ENCODE measurements at regions not wholly inside any gene's neighbourhood (a gene's known extent, or its start where the extent isn't known, plus 50 kb on each side); places are given as distances from the start of the nearest gene placed in this dataset.

GRCh38 chr4:178778496-178778895 lies 1336.3 kb upstream of the AGA start:
- H3K4ac ChIP-seq (ENCODE audit: low read depth in 1 of 2, low read length in 2 of 2): no peak overlapping the region
- H3K18ac ChIP-seq (ENCODE audit: low read depth in 1 of 2, low read length in 2 of 2): no peak overlapping the region
- peaks cover 7% of the 10 kb centered on the region for H3K9me3 ChIP-seq (ENCODE audit: control insufficient read depth, low read length)
- H3K27ac ChIP-seq (ENCODE audit: low read length, poor library complexity, severe bottlenecking): no peak overlapping the region
- H2BK12ac ChIP-seq (ENCODE audit: low read length in 2 of 2): no peak overlapping the region
- H3K9ac ChIP-seq (ENCODE audit: low read length): no peak overlapping the region
- H3K4me1 ChIP-seq (ENCODE audit: control insufficient read depth, insufficient read depth, low read depth, low read length): no peaks in the 10 kb centered on the region
- H3K14ac ChIP-seq (ENCODE audit: low read length in 2 of 2): no peak overlapping the region
- no peak overlapping the region for H4K8ac ChIP-seq (ENCODE audit: low read length)
- no peaks in the 10 kb centered on the region for H3K27me3 ChIP-seq (ENCODE audit: control insufficient read depth in 1 of 2, insufficient read depth in 1 of 2, low read length in 2 of 2)
- no peak overlapping the region for H3K4me3 ChIP-seq (ENCODE audit: insufficient read depth in 1 of 2, low read depth in 1 of 2, low read length in 2 of 2)
- no peak overlapping the region for H2AK5ac ChIP-seq (ENCODE audit: low read length, severe bottlenecking)
- H3K4me2 ChIP-seq (ENCODE audit: low read length, poor library complexity, severe bottlenecking): no peak overlapping the region
- H2BK5ac ChIP-seq (ENCODE audit: low read depth, low read length, poor library complexity, severe bottlenecking): no peak overlapping the region
- DNase-seq: no peak
- H3K23ac ChIP-seq (ENCODE audit: low read length in 2 of 2): no peak overlapping the region
- H2AFZ ChIP-seq (ENCODE audit: low read depth, low read length): no peak overlapping the region
- no peaks in the 10 kb centered on the region for H3K79me1 ChIP-seq (replicated peaks; ENCODE audit: low read length, poor library complexity, severe bottlenecking)
- 77% methylated on average over 4 of the region's 8 CpGs for WGBS
- no peaks in the 10 kb centered on the region for H3K36me3 ChIP-seq (ENCODE audit: control insufficient read depth in 1 of 2, insufficient read depth in 2 of 2, low read depth in 1 of 2, low read length in 2 of 2)
- H4K91ac ChIP-seq (ENCODE audit: low read length): no peak overlapping the region
- no peak overlapping the region for H2BK15ac ChIP-seq (ENCODE audit: low read depth, poor library complexity, severe bottlenecking)
- H2BK120ac ChIP-seq (ENCODE audit: low read depth, low read length): no peak overlapping the region

- Histone ChIP-seq H3K27ac (ENCODE audit: low read length, poor library complexity, severe bottlenecking) (no peak overlapping the region), H3K4me3 (ENCODE audit: insufficient read depth in 1 of 2, low read depth in 1 of 2, low read length in 2 of 2) (no peak overlapping the region), H3K36me3 (ENCODE audit: control insufficient read depth in 1 of 2, insufficient read depth in 2 of 2, low read depth in 1 of 2, low read length in 2 of 2) (no peaks in the 10 kb centered on the region), H3K14ac (ENCODE audit: low read length in 2 of 2) (no peak overlapping the region), H3K4ac (ENCODE audit: low read depth in 1 of 2, low read length in 2 of 2) (no peak overlapping the region), H3K4me2 (ENCODE audit: low read length, poor library complexity, severe bottlenecking) (no peak overlapping the region), H3K4me1 (ENCODE audit: control insufficient read depth, insufficient read depth, low read depth, low read length) (no peaks in the 10 kb centered on the region), H3K23ac (ENCODE audit: low read length in 2 of 2) (no peak overlapping the region), H4K91ac (ENCODE audit: low read length) (no peak overlapping the region), H2BK12ac (ENCODE audit: low read length in 2 of 2) (no peak overlapping the region), H2BK120ac (ENCODE audit: low read depth, low read length) (no peak overlapping the region), H2BK15ac (ENCODE audit: low read depth, poor library complexity, severe bottlenecking) (no peak overlapping the region), H2AK5ac (ENCODE audit: low read length, severe bottlenecking) (no peak overlapping the region), H2BK5ac (ENCODE audit: low read depth, low read length, poor library complexity, severe bottlenecking) (no peak overlapping the region), H2AFZ (ENCODE audit: low read depth, low read length) (no peak overlapping the region), H4K8ac (ENCODE audit: low read length) (no peak overlapping the region), H3K18ac (ENCODE audit: low read depth in 1 of 2, low read length in 2 of 2) (no peak overlapping the region), H3K79me1 (replicated peaks; ENCODE audit: low read length, poor library complexity, severe bottlenecking) (no peaks in the 10 kb centered on the region), H3K9ac (ENCODE audit: low read length) (no peak overlapping the region), H3K9me3 (ENCODE audit: control insufficient read depth, low read length) (peaks cover 7% of the 10 kb centered on the region), H3K27me3 (ENCODE audit: control insufficient read depth in 1 of 2, insufficient read depth in 1 of 2, low read length in 2 of 2) (no peaks in the 10 kb centered on the region)
- WGBS: no CpG with 5 or more reads among the region's 1 CpG
- DNase-seq: no peak
Measured at GRCh38 chr4:178781779-178782178, 1339.5 kb upstream of the AGA start.

GRCh38 chr4:178784491-178784890 lies 1342.3 kb upstream of the AGA start:
- Histone ChIP-seq H2BK12ac (ENCODE audit: low read length in 2 of 2) (no peak overlapping the region), H4K91ac (ENCODE audit: low read length) (no peak overlapping the region), H3K9me3 (ENCODE audit: control insufficient read depth, low read length) (peaks cover 7% of the 10 kb centered on the region), H3K79me1 (replicated peaks; ENCODE audit: low read length, poor library complexity, severe bottlenecking) (no peaks in the 10 kb centered on the region), H3K14ac (ENCODE audit: low read length in 2 of 2) (no peak overlapping the region), H3K4me2 (ENCODE audit: low read length, poor library complexity, severe bottlenecking) (no peak overlapping the region), H3K18ac (ENCODE audit: low read depth in 1 of 2, low read length in 2 of 2) (no peak overlapping the region), H3K4me1 (ENCODE audit: control insufficient read depth, insufficient read depth, low read depth, low read length) (no peaks in the 10 kb centered on the region), H3K27me3 (ENCODE audit: control insufficient read depth in 1 of 2, insufficient read depth in 1 of 2, low read length in 2 of 2) (no peaks in the 10 kb centered on the region), H2AFZ (ENCODE audit: low read depth, low read length) (no peak overlapping the region), H2BK120ac (ENCODE audit: low read depth, low read length) (no peak overlapping the region), H2BK15ac (ENCODE audit: low read depth, poor library complexity, severe bottlenecking) (no peak overlapping the region), H4K8ac (ENCODE audit: low read length) (no peak overlapping the region), H3K4me3 (ENCODE audit: insufficient read depth in 1 of 2, low read depth in 1 of 2, low read length in 2 of 2) (no peak overlapping the region), H2BK5ac (ENCODE audit: low read depth, low read length, poor library complexity, severe bottlenecking) (no peak overlapping the region), H3K23ac (ENCODE audit: low read length in 2 of 2) (no peak overlapping the region), H3K27ac (ENCODE audit: low read length, poor library complexity, severe bottlenecking) (no peak overlapping the region), H3K36me3 (ENCODE audit: control insufficient read depth in 1 of 2, insufficient read depth in 2 of 2, low read depth in 1 of 2, low read length in 2 of 2) (no peaks in the 10 kb centered on the region), H2AK5ac (ENCODE audit: low read length, severe bottlenecking) (no peak overlapping the region), H3K9ac (ENCODE audit: low read length) (no peak overlapping the region), H3K4ac (ENCODE audit: low read depth in 1 of 2, low read length in 2 of 2) (no peak overlapping the region)
- no peak for DNase-seq
- 92% methylated on average over 3 of the region's 3 CpGs for WGBS

- H3K4ac ChIP-seq (ENCODE audit: low read depth in 1 of 2, low read length in 2 of 2): no peak overlapping the region
- WGBS: 100% methylated on average over 1 of the region's 3 CpGs
- H2BK15ac ChIP-seq (ENCODE audit: low read depth, poor library complexity, severe bottlenecking): no peak overlapping the region
- H3K36me3 ChIP-seq (ENCODE audit: control insufficient read depth in 1 of 2, insufficient read depth in 2 of 2, low read depth in 1 of 2, low read length in 2 of 2): no peaks in the 10 kb centered on the region
- H4K91ac ChIP-seq (ENCODE audit: low read length): no peak overlapping the region
- H2AK5ac ChIP-seq (ENCODE audit: low read length, severe bottlenecking): no peak overlapping the region
- no peak overlapping the region for H2AFZ ChIP-seq (ENCODE audit: low read depth, low read length)
- H3K27me3 ChIP-seq (ENCODE audit: control insufficient read depth in 1 of 2, insufficient read depth in 1 of 2, low read length in 2 of 2): no peaks in the 10 kb centered on the region
- H3K4me2 ChIP-seq (ENCODE audit: low read length, poor library complexity, severe bottlenecking): no peak overlapping the region
- H3K4me3 ChIP-seq (ENCODE audit: insufficient read depth in 1 of 2, low read depth in 1 of 2, low read length in 2 of 2): no peak overlapping the region
- H2BK120ac ChIP-seq (ENCODE audit: low read depth, low read length): no peak overlapping the region
- H2BK5ac ChIP-seq (ENCODE audit: low read depth, low read length, poor library complexity, severe bottlenecking): no peak overlapping the region
- no peak overlapping the region for H3K14ac ChIP-seq (ENCODE audit: low read length in 2 of 2)
- H2BK12ac ChIP-seq (ENCODE audit: low read length in 2 of 2): no peak overlapping the region
- DNase-seq: no peak
- no peak overlapping the region for H4K8ac ChIP-seq (ENCODE audit: low read length)
- no peak overlapping the region for H3K23ac ChIP-seq (ENCODE audit: low read length in 2 of 2)
- no peaks in the 10 kb centered on the region for H3K4me1 ChIP-seq (ENCODE audit: control insufficient read depth, insufficient read depth, low read depth, low read length)
- no peak overlapping the region for H3K18ac ChIP-seq (ENCODE audit: low read depth in 1 of 2, low read length in 2 of 2)
- H3K9me3 ChIP-seq (ENCODE audit: control insufficient read depth, low read length): peaks cover 3% of the 10 kb centered on the region
- H3K27ac ChIP-seq (ENCODE audit: low read length, poor library complexity, severe bottlenecking): no peak overlapping the region
- H3K9ac ChIP-seq (ENCODE audit: low read length): no peak overlapping the region
- no peaks in the 10 kb centered on the region for H3K79me1 ChIP-seq (replicated peaks; ENCODE audit: low read length, poor library complexity, severe bottlenecking)
Measured at GRCh38 chr4:178789279-178789678, 1347.0 kb upstream of the AGA start.

Measured in mesenchymal stem cell (in vitro differentiated cells and primary cell).